NCI-H2107 treated with DMSO at 0.1 percent for 48 hours (cell line): ENCODE measurements at regions not wholly inside any gene's neighbourhood (a gene's known extent, or its start where the extent isn't known, plus 50 kb on each side); places are given as distances from the start of the nearest gene placed in this dataset.

Source experiments
- DNase-seq: peaks from one replicate; lab custom pipeline; 2025; ENCODE audit not compliant: unreplicated experiment; lab: John Stamatoyannopoulos, UW

GRCh38 chr4:104418286-104418685 lies 76.4 kb downstream of the CXXC4 start:
- no peak for DNase-seq

- no peak for DNase-seq
Observed at GRCh38 chr4:104417357-104417882, 77.3 kb downstream of the CXXC4 start.

GRCh38 chr4:104416725-104417356 lies 77.9 kb downstream of the CXXC4 start:
- no peak for DNase-seq

GRCh38 chr4:104413487-104413886 lies 81.2 kb downstream of the CXXC4 start:
- DNase-seq: no peak

GRCh38 chr4:104412344-104412743 lies 82.3 kb downstream of the CXXC4 start:
- DNase-seq: no peak

GRCh38 chr4:104411502-104411901 lies 83.2 kb downstream of the CXXC4 start:
- DNase-seq: no peak

GRCh38 chr4:104408878-104409277 lies 85.8 kb downstream of the CXXC4 start:
- no peak for DNase-seq

- DNase-seq: no peak
Observed at GRCh38 chr4:104404361-104404760, 90.3 kb downstream of the CXXC4 start.

- peak; percentile 44 for DNase-seq
Observed at GRCh38 chr4:104395168-104395614, 99.5 kb downstream of the CXXC4 start.

- DNase-seq: peak; percentile 44
Observed at GRCh38 chr4:104394406-104395167, 100.1 kb downstream of the CXXC4 start.

- no peak for DNase-seq
Observed at GRCh38 chr4:104393655-104394324, 100.9 kb downstream of the CXXC4 start.

- DNase-seq: no peak
Observed at GRCh38 chr4:104385713-104386112, 109.0 kb downstream of the CXXC4 start.

GRCh38 chr4:104382961-104383360 lies 111.7 kb downstream of the CXXC4 start:
- DNase-seq: no peak

- no peak for DNase-seq
Observed at GRCh38 chr4:104381729-104382128, 113.0 kb downstream of the CXXC4 start.

- no peak for DNase-seq
Observed at GRCh38 chr4:104365618-104366017, 129.1 kb downstream of the CXXC4 start.

- no peak for DNase-seq
Observed at GRCh38 chr4:104353481-104353880, 141.2 kb downstream of the CXXC4 start.

GRCh38 chr4:104352211-104352610 lies 142.5 kb downstream of the CXXC4 start:
- no peak for DNase-seq

- no peak for DNase-seq
Observed at GRCh38 chr4:104351706-104352105, 143.0 kb downstream of the CXXC4 start.

GRCh38 chr4:104345598-104346242 lies 149.0 kb downstream of the CXXC4 start:
- DNase-seq: no peak

GRCh38 chr4:104344342-104344980 lies 150.2 kb downstream of the CXXC4 start:
- DNase-seq: no peak

- DNase-seq: no peak
Observed at GRCh38 chr4:104334410-104334809, 160.3 kb downstream of the CXXC4 start.
